Retina (tissue), 1 donor: ENCODE measurements at regions not wholly inside any gene's neighbourhood (a gene's known extent, or its start where the extent isn't known, plus 50 kb on each side); places are given as distances from the start of the nearest gene placed in this dataset.
"Not testable (repeated sequence)": the region's sequence is repeated elsewhere in the genome, so short reads cannot be mapped to it uniquely, and the experiment has no call there.

Experiments used
- DNase-seq: peaks from one replicate; pipeline ENCODE4 v3.0.0-alpha.2; 2016

DNA sequence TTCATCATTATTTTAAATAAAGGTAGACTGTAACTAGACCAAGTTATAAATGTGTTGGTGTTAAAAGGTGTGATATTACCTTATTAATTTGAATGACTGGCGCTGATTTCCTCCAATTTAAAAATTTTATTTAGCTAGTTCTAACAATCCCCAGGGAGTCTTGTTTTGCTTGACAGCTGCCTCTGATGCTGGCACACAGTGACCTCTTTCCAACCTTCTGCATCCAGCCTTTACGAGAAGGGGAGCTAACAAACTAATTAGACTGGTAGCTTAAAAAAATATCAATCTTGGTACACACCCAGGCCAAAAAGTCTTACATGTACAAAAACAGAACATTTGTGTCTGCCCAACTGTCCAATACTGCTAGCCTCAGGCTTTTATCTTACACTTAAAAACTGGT lies 51.8 kb upstream of the ENPEP start:
- DNase-seq, result no peak

DNA sequence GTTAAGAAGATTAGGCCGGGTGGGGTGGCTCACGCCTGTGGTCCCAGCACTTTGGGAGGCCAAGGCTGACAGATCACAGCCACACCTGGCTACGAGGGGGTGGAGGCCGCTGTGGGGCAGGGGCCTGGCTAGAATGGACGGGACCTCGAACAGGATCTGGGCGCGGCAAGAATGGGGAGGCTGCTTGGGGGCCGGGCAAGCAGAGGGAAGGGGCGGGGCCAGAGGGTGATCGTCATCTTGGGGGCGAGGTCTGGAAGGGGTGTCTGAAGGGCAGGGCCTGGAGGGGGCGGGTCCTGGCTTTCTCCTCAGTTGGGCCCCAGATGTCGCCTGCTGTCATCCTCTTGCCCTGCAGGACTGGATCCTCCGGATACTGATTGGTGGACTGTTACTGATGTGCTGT lies 57.3 kb upstream of the ENPEP start:
- DNase-seq, result no peak

GRCh38 chr4:110417136-110417535 lies 58.8 kb upstream of the ENPEP start:
- DNase-seq, result no peak

DNA sequence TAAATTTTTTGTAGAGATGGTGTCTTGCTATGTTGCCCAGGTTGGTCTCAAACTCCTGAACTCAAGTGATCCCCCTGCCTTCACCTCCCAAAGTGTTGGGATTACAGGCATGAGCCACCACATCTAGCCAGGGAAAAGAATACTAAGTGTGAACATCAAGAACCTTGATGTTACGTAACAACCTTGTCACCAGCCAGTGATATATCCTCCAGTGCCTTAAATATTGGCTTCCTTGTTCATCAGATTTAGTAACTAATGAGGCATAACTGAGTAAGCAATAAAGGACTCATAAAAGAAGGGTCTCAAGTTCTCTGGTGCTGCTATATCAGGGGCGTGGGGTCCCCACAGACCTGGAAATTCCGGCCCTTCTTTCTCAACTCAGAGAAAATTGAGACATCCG lies 60.5 kb upstream of the ENPEP start:
- DNase-seq, result no peak

- no peak for DNase-seq
These were observed 60.9 kb upstream of the ENPEP start for GRCh38 chr4:110415041-110415440.

- DNase-seq, result no peak
These were observed 61.4 kb upstream of the ENPEP start for GRCh38 chr4:110414561-110414920.

- not testable (repeated sequence) for DNase-seq
These were observed 62.0 kb upstream of the ENPEP start for GRCh38 chr4:110413807-110414560.

DNA sequence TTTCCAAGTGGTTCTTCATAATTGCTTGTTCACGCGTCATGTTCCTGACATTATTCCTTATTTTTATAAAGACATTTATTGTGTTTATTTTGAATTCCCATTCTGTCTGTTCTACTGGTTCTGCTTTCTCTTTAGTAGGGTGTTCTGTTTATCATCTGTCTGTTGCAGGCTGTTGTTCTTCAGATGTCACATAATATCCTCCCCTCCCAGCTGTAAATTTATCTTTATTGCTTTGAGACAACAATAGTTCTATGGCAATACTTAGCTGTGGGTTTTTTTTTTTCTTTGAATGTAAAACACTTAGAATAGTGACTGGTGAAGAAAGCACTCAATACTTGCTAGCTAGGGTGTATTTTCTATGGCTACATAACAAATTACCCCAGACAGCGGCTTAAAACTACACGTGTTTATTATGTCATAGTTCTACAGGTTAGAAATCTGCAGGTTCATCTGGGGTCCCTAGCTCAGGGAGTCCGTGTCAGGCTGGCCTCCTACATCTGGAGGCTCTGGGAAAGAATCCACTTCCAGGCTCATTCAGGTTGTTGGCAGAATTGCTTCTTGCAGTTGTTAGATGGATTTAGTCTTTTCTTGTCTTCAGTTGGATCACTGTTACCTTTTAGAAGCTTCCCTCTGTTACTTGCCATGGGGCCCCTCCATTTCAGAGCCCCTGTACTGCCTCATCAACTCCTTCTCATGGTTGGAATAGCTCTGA lies 63.4 kb upstream of the ENPEP start:
- no peak for DNase-seq

DNA sequence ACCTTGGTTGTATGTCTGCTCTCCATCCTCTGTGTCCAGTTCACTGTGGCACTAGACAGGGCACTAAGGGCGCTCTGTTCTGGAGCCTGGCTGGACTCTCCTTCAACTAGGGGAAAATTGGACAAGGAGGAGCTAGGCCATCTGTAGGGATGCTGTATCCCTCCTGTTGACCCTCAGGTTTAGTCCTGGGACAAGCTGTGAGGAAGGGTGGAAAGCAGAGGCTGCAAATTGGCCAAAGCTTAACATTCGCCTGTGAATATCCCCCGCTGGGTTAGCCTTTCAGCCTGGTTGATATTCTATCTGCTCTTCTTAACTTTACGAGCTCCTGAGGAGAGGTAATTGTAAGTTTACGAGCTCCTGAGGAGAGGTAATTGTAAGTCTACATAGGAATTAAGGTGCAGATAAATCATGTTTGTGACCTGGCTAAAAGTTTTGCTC lies 64.4 kb upstream of the ENPEP start:
- DNase-seq, result no peak

DNA sequence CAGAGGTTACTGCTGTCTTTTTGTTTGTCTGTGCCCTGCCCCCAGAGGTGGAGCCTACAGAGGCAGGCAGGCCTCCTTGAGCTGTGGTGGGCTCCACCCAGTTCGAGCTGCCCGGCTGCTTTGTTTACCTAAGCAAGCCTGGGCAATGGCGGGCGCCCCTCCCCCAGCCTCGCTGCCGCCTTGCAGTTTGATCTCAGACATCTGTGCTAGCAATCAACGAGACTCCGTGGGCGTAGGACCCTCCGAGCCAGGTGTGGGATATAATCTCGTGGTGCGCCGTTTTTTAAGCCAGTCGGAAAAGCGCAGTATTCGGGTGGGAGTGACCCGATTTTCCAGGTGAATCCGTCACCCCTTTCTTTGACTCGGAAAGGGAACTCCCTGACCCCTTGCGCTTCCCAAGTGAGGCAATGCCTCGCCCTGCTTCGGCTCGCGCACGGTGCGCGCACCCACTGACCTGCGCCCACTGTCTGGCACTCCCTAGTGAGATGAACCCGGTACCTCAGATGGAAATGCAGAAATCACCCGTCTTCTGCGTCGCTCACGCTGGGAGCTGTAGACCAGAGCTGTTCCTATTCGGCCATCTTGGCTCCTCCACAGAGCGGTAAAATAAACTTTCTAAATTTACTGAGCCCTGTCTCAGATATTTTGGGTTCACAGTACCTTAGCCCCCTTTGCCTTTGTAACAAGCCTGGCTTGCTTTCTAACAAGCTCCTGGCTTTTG lies 64.9 kb upstream of the ENPEP start:
- not testable (repeated sequence) for DNase-seq

DNA sequence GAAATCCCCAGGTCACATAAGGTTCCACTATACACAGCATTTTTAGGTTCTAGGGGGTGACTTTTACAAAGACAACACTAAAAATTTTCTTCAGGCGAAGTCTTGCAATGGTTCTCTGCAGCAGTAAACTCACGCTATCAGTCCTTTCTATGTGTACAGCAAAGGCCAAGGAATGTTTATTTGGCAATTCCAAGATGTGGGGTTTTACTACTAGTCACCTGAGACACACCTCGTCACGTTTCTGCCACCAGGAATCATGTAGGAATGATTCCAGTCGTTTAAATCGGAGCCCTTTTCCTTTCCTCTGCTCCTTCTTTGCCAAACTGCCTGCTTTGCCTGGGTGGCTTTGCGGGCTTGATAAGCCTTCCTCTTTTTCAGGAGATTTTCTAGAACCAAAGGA lies 75.9 kb upstream of the ENPEP start:
- no peak for DNase-seq

DNA sequence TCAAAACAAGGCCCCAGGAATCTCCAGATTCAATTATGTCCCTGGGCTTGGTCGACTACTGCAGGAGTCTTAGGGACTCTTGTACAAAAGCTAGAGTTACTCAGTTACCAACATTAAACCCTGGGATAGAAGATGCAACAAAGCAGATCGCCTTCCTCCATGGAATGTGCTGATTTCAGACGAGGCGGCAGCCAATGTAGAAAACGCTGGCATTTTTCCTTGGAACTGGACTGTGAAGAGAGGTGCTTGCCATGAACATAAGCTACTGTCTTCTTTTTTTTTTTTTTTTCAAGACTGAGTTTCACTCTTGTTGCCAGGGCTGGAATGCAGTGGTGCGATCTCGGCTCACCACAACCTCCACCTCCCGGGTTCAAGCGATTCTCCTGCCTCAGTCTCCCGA lies 76.9 kb upstream of the ENPEP start:
- DNase-seq, result not testable (repeated sequence)

DNA sequence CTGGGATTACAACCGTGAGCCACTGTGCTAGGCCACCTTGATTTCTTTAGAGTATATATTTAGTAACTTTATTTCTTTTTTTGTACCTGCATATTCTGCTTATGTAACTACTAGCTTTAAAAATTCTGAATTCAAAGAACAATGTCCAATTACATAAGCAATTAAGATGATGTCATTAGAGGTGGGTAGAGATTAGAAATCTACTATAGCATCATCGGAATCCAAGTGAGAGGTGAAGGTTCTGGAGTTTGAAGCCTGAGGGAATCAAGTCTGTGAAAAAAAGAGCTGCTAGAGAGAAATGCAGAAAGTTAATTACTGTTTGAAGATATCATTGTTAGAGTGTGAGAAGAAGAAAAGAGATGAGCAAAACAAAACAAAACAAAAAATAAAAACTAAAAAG lies 79.0 kb upstream of the ENPEP start:
- DNase-seq, result no peak

DNA sequence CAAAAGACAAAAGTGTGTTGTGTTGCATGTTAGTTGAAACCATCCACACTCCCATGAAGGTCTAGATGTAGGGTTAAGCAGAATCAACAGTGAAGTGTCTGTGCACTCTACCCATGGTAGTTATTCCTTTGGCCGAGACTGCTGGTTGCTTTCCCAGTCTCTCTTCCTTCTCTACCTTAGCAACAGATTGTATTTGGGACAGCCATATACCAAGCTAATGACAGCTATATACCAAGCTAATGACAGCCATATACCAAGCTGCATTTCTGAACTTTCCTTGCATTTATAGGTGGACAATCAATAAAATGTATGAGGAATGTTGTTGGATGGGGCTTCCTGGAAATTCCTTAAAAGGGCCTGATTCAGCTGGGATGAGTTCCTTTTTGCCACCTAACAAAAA lies 80.5 kb upstream of the ENPEP start:
- DNase-seq, result no peak

DNA sequence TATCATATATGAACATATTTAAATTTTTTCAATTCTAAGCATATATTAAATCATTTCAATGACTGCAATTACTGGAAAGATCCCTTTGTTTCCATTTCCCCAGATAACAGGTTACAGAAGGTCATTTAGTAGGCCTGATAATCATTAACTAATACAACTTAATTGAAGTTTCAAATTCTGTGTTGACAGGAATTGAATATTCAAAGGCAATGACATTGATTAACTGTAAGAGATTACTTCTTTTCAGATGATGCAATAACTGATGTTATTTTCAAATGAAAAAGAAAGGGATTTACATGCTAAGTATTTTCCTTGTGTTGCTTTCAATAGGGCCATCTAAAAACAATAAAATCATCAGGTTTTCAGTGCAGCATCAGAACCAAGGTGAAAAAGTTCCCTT lies 81.1 kb upstream of the ENPEP start:
- no peak for DNase-seq

DNA sequence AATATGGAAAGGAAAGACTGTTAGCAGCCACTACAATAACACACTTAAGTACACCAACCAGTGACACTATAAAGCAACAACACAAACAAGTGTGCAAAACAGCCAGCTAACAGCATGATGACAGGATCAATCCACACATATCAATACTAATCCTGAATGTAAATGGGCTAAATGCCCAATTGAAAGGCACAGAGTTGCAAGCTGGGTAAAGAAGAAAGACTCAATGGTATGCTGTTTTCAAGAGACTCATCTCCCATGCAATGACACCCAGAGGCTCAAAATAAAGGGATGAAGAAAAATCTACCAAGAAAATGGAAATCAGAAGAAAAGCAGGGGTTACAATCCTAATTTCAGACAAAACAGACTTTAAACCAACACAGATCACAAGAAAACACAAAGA lies 94.2 kb upstream of the ENPEP start:
- no peak for DNase-seq

DNA sequence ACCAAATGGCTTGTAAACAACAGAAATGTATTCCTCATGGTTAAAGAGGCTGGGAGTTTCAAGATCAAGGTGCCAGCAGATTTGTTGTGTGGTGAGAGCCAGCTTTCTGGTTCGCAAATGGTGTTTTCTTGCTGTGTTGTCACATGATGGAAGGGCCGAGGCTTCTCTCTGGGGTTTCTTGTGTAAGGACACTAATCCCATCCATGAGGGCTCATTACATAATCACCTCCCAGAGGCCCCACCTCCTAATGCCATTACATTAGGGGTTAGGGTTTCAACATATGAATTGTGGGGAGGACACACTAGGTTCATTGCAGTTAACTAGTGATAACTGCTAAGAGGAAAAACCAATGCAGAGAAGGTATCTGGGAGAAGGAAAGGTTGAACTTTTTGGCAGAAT lies 103.5 kb upstream of the ENPEP start:
- DNase-seq, result no peak

DNA sequence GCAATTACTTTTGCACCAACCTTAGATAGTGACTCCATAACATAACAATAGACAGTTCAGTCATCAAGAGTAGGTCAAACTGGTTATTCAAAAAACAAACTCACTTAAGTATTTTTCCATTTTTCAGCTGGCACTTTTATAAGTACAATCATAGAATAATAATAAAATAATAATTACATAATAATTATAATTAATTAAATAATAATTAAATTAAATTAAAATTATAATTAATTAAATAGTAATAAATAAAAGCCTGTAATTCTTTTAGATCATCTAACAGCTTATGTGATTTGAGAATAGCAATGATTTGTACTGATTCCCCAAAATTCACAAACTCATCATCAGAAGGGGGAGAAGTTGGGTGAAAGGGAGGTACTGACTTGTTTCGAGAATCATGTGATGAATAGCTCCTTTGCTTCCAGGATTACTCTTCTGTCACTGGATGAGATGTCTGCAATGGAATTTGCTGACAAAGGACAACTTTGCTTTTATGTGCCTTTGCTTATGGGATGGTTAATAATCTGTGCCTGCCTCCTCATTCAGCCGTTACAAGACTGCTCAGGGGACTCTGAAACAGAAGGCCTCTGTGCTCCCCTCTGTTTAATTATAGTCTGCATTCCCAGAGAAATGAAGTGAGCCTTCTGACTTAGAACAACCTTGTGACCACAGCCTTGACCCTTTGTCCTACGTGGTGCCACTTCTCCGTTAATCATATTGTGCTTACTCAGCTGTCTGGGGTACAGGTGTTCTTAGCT lies 104.8 kb upstream of the ENPEP start:
- no peak for DNase-seq

- no peak for DNase-seq
These were observed 107.5 kb upstream of the ENPEP start for GRCh38 chr4:110368409-110368808.

DNA sequence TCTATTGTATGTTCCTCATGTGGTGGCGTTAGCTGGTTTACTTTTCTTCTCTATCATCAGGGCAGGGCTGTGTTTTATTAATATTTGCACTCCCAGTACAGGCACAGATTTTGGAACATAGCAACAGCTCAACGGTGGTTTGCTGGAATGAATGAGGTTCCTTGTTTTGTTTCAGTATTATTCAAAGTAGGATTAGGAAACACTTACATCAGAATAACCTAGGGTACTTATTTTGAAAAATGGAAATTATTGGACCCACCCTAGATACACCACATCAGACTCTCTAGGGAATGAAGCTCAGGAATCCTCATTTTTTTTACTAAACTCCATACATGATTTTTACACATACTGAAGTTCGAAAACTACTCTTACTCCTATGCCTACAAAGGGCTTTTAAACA lies 108.8 kb upstream of the ENPEP start:
- no peak for DNase-seq

GRCh38 chr4:110365761-110366160 lies 110.2 kb upstream of the ENPEP start:
- no peak for DNase-seq

- DNase-seq, result no peak
These were observed 110.9 kb upstream of the ENPEP start for GRCh38 chr4:110364911-110365520.

- no peak for DNase-seq
These were observed 114.0 kb upstream of the ENPEP start for GRCh38 chr4:110361921-110362320.
